ENCODE measurements at regions not wholly inside any gene's neighbourhood (a gene's known extent, or its start where the extent isn't known, plus 50 kb on each side); places are given as distances from the start of the nearest gene placed in this dataset.

- Histone ChIP-seq H3K4me2 (ENCODE audit: low read depth, low read length, poor library complexity, severe bottlenecking) (no peak overlapping the region), H4K20me1 (ENCODE audit: low read depth, low read length) (no peaks in the 10 kb centered on the region), H3K9ac (ENCODE audit: low read length) (no peak overlapping the region), H2AFZ (ENCODE audit: low read depth, low read length, severe bottlenecking) (no peak overlapping the region), H3K27ac (ENCODE audit: low read depth, low read length) (no peak overlapping the region), H3K79me2 (ENCODE audit: insufficient read depth, low read length) (no peaks in the 10 kb centered on the region), H3K27me3 (ENCODE audit: low read length) (no peaks in the 10 kb centered on the region), H3K9me3 (ENCODE audit: insufficient read depth, low read length) (no peaks in the 10 kb centered on the region), H3K4me3 (ENCODE audit: insufficient read depth, low read length, poor library complexity, severe bottlenecking) (no peak overlapping the region), H3K36me3 (ENCODE audit: low read length) (no peaks in the 10 kb centered on the region), H3F3A (ENCODE audit: insufficient read depth) (no peaks in the 10 kb centered on the region), H3K9me2 (replicated peaks; ENCODE audit: insufficient read depth, low read length) (no peaks in the 10 kb centered on the region)
- TF ChIP-seq EZH2phosphoT487 (conservative IDR thresholded peaks at IDR 0.05; ENCODE audit: low read length) (no peak), CTCF (IDR thresholded peaks at IDR 0.05; ENCODE audit: insufficient read depth, low read length, poor library complexity, severe bottlenecking) (no peak)
These were observed 1125.4 kb upstream of the NXPH2 start for GRCh38 chr2:139905624-139906023.

- H3K27ac ChIP-seq (ENCODE audit: low read depth, low read length) = no peak overlapping the region
- no peaks in the 10 kb centered on the region for H3K9me2 ChIP-seq (replicated peaks; ENCODE audit: insufficient read depth, low read length)
- H3K36me3 ChIP-seq (ENCODE audit: low read length) = no peaks in the 10 kb centered on the region
- H3K4me2 ChIP-seq (ENCODE audit: low read depth, low read length, poor library complexity, severe bottlenecking) = no peak overlapping the region
- no peaks in the 10 kb centered on the region for H3F3A ChIP-seq (ENCODE audit: insufficient read depth)
- no peaks in the 10 kb centered on the region for H3K27me3 ChIP-seq (ENCODE audit: low read length)
- no peaks in the 10 kb centered on the region for H3K9me3 ChIP-seq (ENCODE audit: insufficient read depth, low read length)
- H3K79me2 ChIP-seq (ENCODE audit: insufficient read depth, low read length) = no peaks in the 10 kb centered on the region
- no peak overlapping the region for H3K4me3 ChIP-seq (ENCODE audit: insufficient read depth, low read length, poor library complexity, severe bottlenecking)
- H2AFZ ChIP-seq (ENCODE audit: low read depth, low read length, severe bottlenecking) = no peak overlapping the region
- no peak overlapping the region for H3K9ac ChIP-seq (ENCODE audit: low read length)
- H4K20me1 ChIP-seq (ENCODE audit: low read depth, low read length) = no peaks in the 10 kb centered on the region
- TF ChIP-seq CTCF (IDR thresholded peaks at IDR 0.05; ENCODE audit: insufficient read depth, low read length, poor library complexity, severe bottlenecking) = no peak
- TF ChIP-seq EZH2phosphoT487 (conservative IDR thresholded peaks at IDR 0.05; ENCODE audit: low read length) = no peak
These were observed 1111.4 kb upstream of the NXPH2 start for GRCh38 chr2:139891636-139892035.

GRCh38 chr2:139885921-139886498, 1105.8 kb upstream of the NXPH2 start:
- no peaks in the 10 kb centered on the region for H3K79me2 ChIP-seq (ENCODE audit: insufficient read depth, low read length)
- H3K36me3 ChIP-seq (ENCODE audit: low read length) = no peaks in the 10 kb centered on the region
- no peak overlapping the region for H3K4me3 ChIP-seq (ENCODE audit: insufficient read depth, low read length, poor library complexity, severe bottlenecking)
- no peaks in the 10 kb centered on the region for H3K9me2 ChIP-seq (replicated peaks; ENCODE audit: insufficient read depth, low read length)
- H3K27ac ChIP-seq (ENCODE audit: low read depth, low read length) = no peak overlapping the region
- H3K9ac ChIP-seq (ENCODE audit: low read length) = no peak overlapping the region
- H2AFZ ChIP-seq (ENCODE audit: low read depth, low read length, severe bottlenecking) = no peak overlapping the region
- H3F3A ChIP-seq (ENCODE audit: insufficient read depth) = no peaks in the 10 kb centered on the region
- H4K20me1 ChIP-seq (ENCODE audit: low read depth, low read length) = no peaks in the 10 kb centered on the region
- no peaks in the 10 kb centered on the region for H3K9me3 ChIP-seq (ENCODE audit: insufficient read depth, low read length)
- H3K4me2 ChIP-seq (ENCODE audit: low read depth, low read length, poor library complexity, severe bottlenecking) = no peak overlapping the region
- TF ChIP-seq EZH2phosphoT487 (conservative IDR thresholded peaks at IDR 0.05; ENCODE audit: low read length) = no peak
- no peak for TF ChIP-seq CTCF (IDR thresholded peaks at IDR 0.05; ENCODE audit: insufficient read depth, low read length, poor library complexity, severe bottlenecking)
- H3K27me3 ChIP-seq (ENCODE audit: low read length) = no peaks in the 10 kb centered on the region
